Smooth muscle cell (in vitro differentiated cells): ENCODE measurements at regions not wholly inside any gene's neighbourhood (a gene's known extent, or its start where the extent isn't known, plus 50 kb on each side); places are given as distances from the start of the nearest gene placed in this dataset.
"Not testable (repeated sequence)": the region's sequence is repeated elsewhere in the genome, so short reads cannot be mapped to it uniquely, and the experiment has no call there.

Source experiments
- DNase-seq: peaks from one replicate; lab custom pipeline; 2025; ENCODE audit not compliant: unreplicated experiment; lab: John Stamatoyannopoulos, UW
- H2AFZ ChIP-seq: fragments of 200-600 bp; sonication (generic); 2 replicates; pipeline ENCODE4 v1.6.0; 2016; ENCODE audit warnings: antibody characterized with exemption, low read depth, mild to moderate bottlenecking
- H3F3A ChIP-seq: fragments of 200-600 bp; sonication (generic); 2 replicates; pipeline ENCODE4 v1.6.0; 2017; ENCODE audit warnings: antibody characterized with exemption, low read depth
- H3K27ac ChIP-seq: fragments of 200-600 bp; sonication (generic); 2 replicates; pipeline ENCODE4 v1.5.1; 2016; ENCODE audit warnings: low read depth, mild to moderate bottlenecking
- H3K27me3 ChIP-seq: fragments of 200-600 bp; sonication (generic); 2 replicates; pipeline ENCODE4 v1.6.1; 2016; ENCODE audit warnings: low read depth, mild to moderate bottlenecking
- H3K36me3 ChIP-seq: fragments of 200-600 bp; sonication (generic); 2 replicates; pipeline ENCODE4 v1.5.1; 2016; ENCODE audit warnings: low read depth
- H3K4me1 ChIP-seq: fragments of 200-600 bp; sonication (generic); 2 replicates; pipeline ENCODE4 v1.5.1; 2016; ENCODE audit warnings: low read depth
- H3K4me2 ChIP-seq: fragments of 200-600 bp; sonication (generic); 2 replicates; pipeline ENCODE4 v1.6.0; 2016; ENCODE audit warnings: mild to moderate bottlenecking
- H3K4me3 ChIP-seq: fragments of 200-600 bp; sonication (generic); 2 replicates; pipeline ENCODE4 v1.5.1; 2016; ENCODE audit warnings: mild to moderate bottlenecking
- H3K79me2 ChIP-seq: fragments of 200-600 bp; sonication (generic); 2 replicates; pipeline ENCODE4 v1.6.0; 2016; ENCODE audit warnings: low read depth, mild to moderate bottlenecking
- H3K9ac ChIP-seq: fragments of 200-600 bp; sonication (generic); 2 replicates; pipeline ENCODE4 v1.6.0; 2016; ENCODE audit warnings: low read depth
- H3K9me3 ChIP-seq: fragments of 200-600 bp; sonication (generic); replicated peaks from 2 replicates; pipeline ENCODE4 v1.5.1; 2016; ENCODE audit warnings: low read depth
- H4K20me1 ChIP-seq: fragments of 200-600 bp; sonication (generic); 2 replicates; pipeline ENCODE4 v1.6.0; 2016; ENCODE audit warnings: low read depth
- WGBS: methylation state at CpG from one replicate; pipeline ENCODE4 v1.1.7; 2016; ENCODE audit warnings: low lambda C conversion rate; 5-methylcytosine and 5-hydroxymethylcytosine counted together

DNA sequence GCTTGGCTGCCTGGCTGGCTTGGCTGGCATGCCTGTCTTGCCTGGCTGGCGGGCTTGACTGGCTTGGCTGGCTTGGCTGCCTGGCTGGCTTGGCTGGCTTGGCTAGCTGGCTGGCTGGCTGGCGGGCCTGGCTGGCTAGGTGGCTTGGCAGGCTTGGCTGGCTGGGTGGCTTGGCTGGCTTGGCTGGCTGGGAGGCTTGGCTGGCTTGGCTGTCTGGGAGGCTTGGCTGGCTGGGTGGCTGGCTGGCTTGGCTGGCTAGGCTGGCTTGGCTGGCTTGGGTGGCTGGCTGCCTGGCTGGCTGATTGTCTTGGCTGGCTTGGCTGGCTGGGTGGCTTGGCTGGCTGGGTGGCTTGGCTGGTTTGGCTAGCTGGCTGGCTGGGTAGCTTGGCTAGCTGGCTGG, 2819.7 kb downstream of the RPIA start:
- not testable (repeated sequence) for DNase-seq, H3K79me2 ChIP-seq, H3K27ac ChIP-seq, H3K4me1 ChIP-seq, H3K4me3 ChIP-seq, H3K36me3 ChIP-seq, H4K20me1 ChIP-seq, H2AFZ ChIP-seq, H3F3A ChIP-seq, H3K4me2 ChIP-seq, H3K27me3 ChIP-seq, H3K9me3 ChIP-seq, H3K9ac ChIP-seq
- 77% methylated on average over 2 of the region's 2 CpGs for WGBS

DNA sequence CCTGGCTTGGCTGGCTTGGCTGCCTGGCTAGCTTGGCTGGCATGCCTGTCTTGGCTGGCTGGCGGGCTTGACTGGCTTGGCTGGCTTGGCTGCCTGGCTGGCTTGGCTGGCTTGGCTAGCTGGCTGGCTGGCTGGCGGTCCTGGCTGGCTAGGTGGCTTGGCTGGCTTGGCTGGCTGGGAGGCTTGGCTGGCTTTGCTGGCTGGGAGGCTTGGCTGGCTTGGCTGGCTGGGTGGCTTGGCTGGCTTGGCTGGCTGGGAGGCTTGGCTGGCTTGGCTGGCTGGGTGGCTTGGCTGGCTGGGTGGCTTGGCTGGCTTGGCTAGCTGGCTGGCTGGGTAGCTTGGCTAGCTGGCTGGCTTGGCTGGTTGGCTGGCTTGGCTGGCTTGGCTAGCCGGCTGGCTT, 2824.5 kb downstream of the RPIA start:
- not testable (repeated sequence) for H3K27me3 ChIP-seq, DNase-seq

GRCh38 chr2:91516669-91517068, 2825.2 kb downstream of the RPIA start:
- not testable (repeated sequence) for H4K20me1 ChIP-seq, H3F3A ChIP-seq, DNase-seq, H3K27me3 ChIP-seq, H3K4me1 ChIP-seq, H3K9me3 ChIP-seq, H3K4me3 ChIP-seq, H2AFZ ChIP-seq, H3K36me3 ChIP-seq, H3K4me2 ChIP-seq, H3K9ac ChIP-seq, H3K27ac ChIP-seq, H3K79me2 ChIP-seq
- WGBS, result 81% methylated on average over 6 of the region's 6 CpGs

More for the DNA sequence above, 2824.5 kb downstream of the RPIA start:
- H2AFZ ChIP-seq, H3K79me2 ChIP-seq, H3K27ac ChIP-seq, H3K9me3 ChIP-seq, H3K4me2 ChIP-seq, H3K4me1 ChIP-seq, H3K36me3 ChIP-seq, H3K9ac ChIP-seq, H3K4me3 ChIP-seq, H4K20me1 ChIP-seq, H3F3A ChIP-seq: not testable (repeated sequence)
- 77% methylated on average over 3 of the region's 3 CpGs for WGBS

DNA sequence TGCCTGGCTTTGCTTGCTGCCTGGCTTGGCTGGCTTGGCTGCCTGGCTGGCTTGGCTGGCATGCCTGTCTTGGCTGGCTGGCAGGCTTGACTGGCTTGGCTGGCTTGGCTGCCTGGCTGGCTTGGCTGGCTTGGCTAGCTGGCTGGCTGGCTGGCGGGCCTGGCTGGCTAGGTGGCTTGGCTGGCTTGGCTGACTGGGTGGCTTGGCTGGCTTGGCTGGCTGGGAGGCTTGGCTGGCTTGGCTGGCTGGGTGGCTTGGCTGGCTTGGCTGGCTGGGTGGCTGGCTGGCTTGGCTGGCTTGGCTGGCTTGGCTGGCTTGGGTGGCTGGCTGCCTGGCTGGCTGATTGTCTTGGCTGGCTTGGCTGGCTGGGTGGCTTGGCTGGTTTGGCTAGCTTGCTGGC, 2826.4 kb downstream of the RPIA start:
- not testable (repeated sequence) for DNase-seq, H4K20me1 ChIP-seq, H3K36me3 ChIP-seq, H3F3A ChIP-seq, H3K27me3 ChIP-seq, H3K4me3 ChIP-seq, H3K79me2 ChIP-seq, H3K4me2 ChIP-seq, H3K4me1 ChIP-seq, H2AFZ ChIP-seq, H3K27ac ChIP-seq, H3K9ac ChIP-seq, H3K9me3 ChIP-seq
- WGBS, result 69% methylated on average over 1 of the region's 1 CpG

DNA sequence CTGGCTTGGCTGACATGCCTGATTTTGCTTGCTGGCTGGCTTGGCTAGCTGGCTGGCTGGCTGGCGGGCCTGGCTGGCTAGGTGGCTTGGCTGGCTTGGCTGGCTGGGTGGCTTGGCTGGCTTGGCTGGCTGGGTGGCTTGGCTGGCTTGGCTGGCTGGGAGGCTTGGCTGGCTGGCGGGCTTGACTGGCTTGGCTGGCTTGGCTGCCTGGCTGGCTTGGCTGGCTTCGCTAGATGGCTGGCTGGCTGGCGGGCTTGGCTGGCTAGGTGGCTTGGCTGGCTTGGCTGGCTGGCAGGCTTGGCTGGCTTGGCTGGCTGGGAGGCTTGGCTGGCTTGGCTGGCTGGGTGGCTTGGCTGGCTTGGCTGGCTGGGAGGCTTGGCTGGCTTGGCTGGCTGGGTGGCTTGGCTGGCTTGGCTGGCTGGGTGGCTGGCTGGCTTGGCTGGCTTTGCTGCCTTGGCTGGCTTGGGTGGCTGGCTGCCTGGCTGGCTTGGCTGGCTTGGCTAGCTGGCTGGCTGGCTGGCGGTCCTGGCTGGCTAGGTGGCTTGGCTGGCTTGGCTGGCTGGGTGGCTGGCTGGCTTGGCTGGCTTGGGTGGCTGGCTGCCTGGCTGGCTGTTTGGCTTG, 2827.0 kb downstream of the RPIA start:
- H3K9ac ChIP-seq, H3K36me3 ChIP-seq, DNase-seq: not testable (repeated sequence)

DNA sequence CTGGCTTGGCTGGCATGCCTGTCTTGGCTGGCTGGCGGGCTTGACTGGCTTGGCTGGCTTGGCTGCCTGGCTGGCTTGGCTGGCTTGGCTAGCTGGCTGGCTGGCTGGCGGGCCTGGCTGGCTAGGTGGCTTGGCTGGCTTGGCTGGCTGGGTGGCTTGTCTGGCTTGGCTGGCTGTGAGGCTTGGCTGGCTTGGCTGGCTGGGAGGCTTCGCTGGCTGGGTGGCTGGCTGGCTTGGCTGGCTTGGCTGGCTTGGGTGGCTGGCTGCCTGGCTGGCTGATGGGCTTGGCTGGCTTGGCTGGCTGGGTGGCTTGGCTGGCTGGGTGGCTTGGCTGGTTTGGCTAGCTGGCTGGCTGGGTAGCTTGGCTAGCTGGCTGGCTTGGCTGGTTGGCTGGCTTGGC, 2827.9 kb downstream of the RPIA start:
- DNase-seq, H3K4me1 ChIP-seq, H3K79me2 ChIP-seq, H3K9me3 ChIP-seq, H3K4me3 ChIP-seq, H2AFZ ChIP-seq, H4K20me1 ChIP-seq, H3F3A ChIP-seq, H3K27ac ChIP-seq, H3K36me3 ChIP-seq, H3K27me3 ChIP-seq, H3K4me2 ChIP-seq, H3K9ac ChIP-seq: not testable (repeated sequence)
- 88% methylated on average over 3 of the region's 3 CpGs for WGBS

More for the DNA sequence above, 2827.0 kb downstream of the RPIA start:
- WGBS, result 87% methylated on average over 5 of the region's 5 CpGs
- H3K4me3 ChIP-seq, H3F3A ChIP-seq, H3K4me2 ChIP-seq, H3K79me2 ChIP-seq, H3K27me3 ChIP-seq, H2AFZ ChIP-seq, H3K9me3 ChIP-seq, H4K20me1 ChIP-seq, H3K4me1 ChIP-seq, H3K27ac ChIP-seq: not testable (repeated sequence)

DNA sequence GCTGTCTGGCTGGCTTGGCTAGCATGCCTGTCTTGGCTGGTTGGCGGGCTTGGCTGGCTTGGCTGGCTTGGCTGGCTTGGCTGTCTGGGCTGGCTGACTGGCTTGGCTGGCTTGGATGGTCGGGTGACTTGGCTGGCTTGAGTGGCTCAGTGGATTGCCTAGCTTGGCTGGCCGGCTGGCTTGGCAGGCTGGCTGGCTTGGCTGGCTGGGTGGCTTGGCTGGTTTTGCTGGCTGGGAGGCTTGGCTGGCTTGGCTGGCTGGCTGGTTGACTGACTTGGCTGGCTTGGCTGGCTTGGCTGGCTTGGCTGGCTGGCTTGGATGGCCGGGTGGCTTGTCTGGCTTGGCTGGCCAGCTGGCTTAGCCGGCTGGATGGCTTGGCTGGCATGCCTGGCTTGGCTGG, 2828.4 kb downstream of the RPIA start:
- not testable (repeated sequence) for H3K9me3 ChIP-seq, H4K20me1 ChIP-seq, DNase-seq, H2AFZ ChIP-seq, H3K36me3 ChIP-seq, H3K79me2 ChIP-seq, H3K4me2 ChIP-seq, H3K4me1 ChIP-seq, H3K9ac ChIP-seq, H3K27ac ChIP-seq, H3K4me3 ChIP-seq, H3K27me3 ChIP-seq, H3F3A ChIP-seq
- WGBS, result 59% methylated on average over 4 of the region's 5 CpGs

- not testable (repeated sequence) for H3K4me3 ChIP-seq, H3K9ac ChIP-seq, H3K4me1 ChIP-seq, H3K27ac ChIP-seq, H3K9me3 ChIP-seq, H3K79me2 ChIP-seq, H3F3A ChIP-seq, DNase-seq, H3K36me3 ChIP-seq, H2AFZ ChIP-seq, H3K4me2 ChIP-seq, H4K20me1 ChIP-seq, H3K27me3 ChIP-seq
- WGBS, result 77% methylated on average over 3 of the region's 3 CpGs
These were observed 2829.1 kb downstream of the RPIA start for GRCh38 chr2:91520523-91520922.

DNA sequence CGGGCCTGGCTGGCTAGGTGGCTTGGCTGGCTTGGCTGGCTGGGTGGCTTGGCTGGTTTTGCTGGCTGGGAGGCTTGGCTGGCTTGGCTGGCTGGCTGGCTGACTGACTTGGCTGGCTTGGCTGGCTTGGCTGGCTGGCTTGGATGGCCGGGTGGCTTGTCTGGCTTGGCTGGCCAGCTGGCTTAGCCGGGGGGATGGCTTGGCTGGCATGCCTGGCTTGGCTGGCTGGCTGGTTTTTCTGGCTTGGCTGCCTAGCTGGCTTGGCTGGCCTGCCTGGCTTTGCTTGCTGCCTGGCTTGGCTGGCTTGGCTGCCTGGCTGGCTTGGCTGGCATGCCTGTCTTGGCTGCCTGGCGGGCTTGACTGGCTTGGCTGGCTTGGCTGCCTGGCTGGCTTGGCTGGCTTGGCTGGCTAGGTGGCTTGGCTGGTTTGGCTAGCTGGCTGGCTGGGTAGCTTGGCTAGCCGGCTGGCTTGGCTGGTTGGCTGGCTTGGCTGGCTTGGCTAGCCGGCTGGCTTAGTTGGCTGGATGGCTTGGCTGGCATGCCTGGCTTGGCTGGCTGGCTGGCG, 2829.6 kb downstream of the RPIA start:
- H3K27me3 ChIP-seq, H3K4me3 ChIP-seq, H4K20me1 ChIP-seq, H3K4me2 ChIP-seq, H3K27ac ChIP-seq, DNase-seq, H3K9me3 ChIP-seq, H3K9ac ChIP-seq, H3K79me2 ChIP-seq, H3K4me1 ChIP-seq, H3K36me3 ChIP-seq, H3F3A ChIP-seq, H2AFZ ChIP-seq: not testable (repeated sequence)
- 85% methylated on average over 4 of the region's 7 CpGs for WGBS
